Nephron (organoid): ENCODE measurements at regions not wholly inside any gene's neighbourhood (a gene's known extent, or its start where the extent isn't known, plus 50 kb on each side); places are given as distances from the start of the nearest gene placed in this dataset.

Experiments
- H3K27ac Mint-ChIP-seq, 3 experiments: 2 replicates each; pipeline ENCODE4 v1.8.0; 2020; ENCODE audit warnings: mixed read lengths in 3 of 3, mild to moderate bottlenecking in 2 of 3, moderate library complexity in 1 of 3
- H3K27me3 Mint-ChIP-seq: 2 replicates; pipeline ENCODE4 v1.8.0; 2021; ENCODE audit warnings: low read depth, mild to moderate bottlenecking, moderate library complexity, mixed read lengths
- H3K36me3 Mint-ChIP-seq: 2 replicates; pipeline ENCODE4 v1.8.0; 2020; ENCODE audit warnings: low read depth, mixed read lengths
- H3K4me1 Mint-ChIP-seq: 2 replicates; pipeline ENCODE4 v1.8.0; 2020; ENCODE audit warnings: mixed read lengths
- H3K4me3 Mint-ChIP-seq, 3 experiments: 2 replicates each; pipeline ENCODE4 v1.8.0; 2020; ENCODE audit warnings: mild to moderate bottlenecking in 3 of 3, mixed read lengths in 3 of 3, moderate library complexity in 2 of 3
- H3K9me3 Mint-ChIP-seq: 2 replicates; pipeline ENCODE4 v1.8.0; 2020; ENCODE audit warnings: mixed read lengths
- CTCF ChIP-seq, 3 experiments: fragments of 200-600 bp; sonication (generic); IDR thresholded peaks; one replicate each; pipeline ENCODE4 v1.5.0; 2021; ENCODE audit warnings: antibody characterized with exemption in 3 of 3; ENCODE audit not compliant: unreplicated experiment in 3 of 3

- H3K9me3 Mint-ChIP-seq = no peaks in the 10 kb centered on the region
- H3K27me3 Mint-ChIP-seq = no peaks in the 10 kb centered on the region
- H3K4me3 Mint-ChIP-seq = no peak overlapping the region
- peaks cover 18% of the 10 kb centered on the region for H3K4me1 Mint-ChIP-seq
- TF ChIP-seq CTCF (IDR thresholded peaks at IDR 0.05; ENCODE audit: unreplicated experiment in 3 of 3) = no peak
- H3K36me3 Mint-ChIP-seq = no peaks in the 10 kb centered on the region
- no peak overlapping the region for H3K27ac Mint-ChIP-seq
Measured at GRCh38 chr7:18393465-18394118, 102.0 kb upstream of the HDAC9 start.

- Mint-ChIP-seq H3K27ac (no peak overlapping the region), H3K36me3 (no peaks in the 10 kb centered on the region), H3K4me3 (no peak overlapping the region), H3K27me3 (no peaks in the 10 kb centered on the region), H3K9me3 (no peaks in the 10 kb centered on the region), H3K4me1 (no peaks in the 10 kb centered on the region)
- TF ChIP-seq CTCF (IDR thresholded peaks at IDR 0.05; ENCODE audit: unreplicated experiment in 3 of 3) = no peak
Measured at GRCh38 chr7:18395868-18396267, 99.7 kb upstream of the HDAC9 start.

GRCh38 chr7:18396953-18397352, 98.6 kb upstream of the HDAC9 start:
- no peaks in the 10 kb centered on the region for H3K9me3 Mint-ChIP-seq
- H3K27me3 Mint-ChIP-seq = no peaks in the 10 kb centered on the region
- no peak overlapping the region for H3K27ac Mint-ChIP-seq
- no peaks in the 10 kb centered on the region for H3K36me3 Mint-ChIP-seq
- TF ChIP-seq CTCF (IDR thresholded peaks at IDR 0.05; ENCODE audit: unreplicated experiment in 3 of 3) = no peak
- H3K4me1 Mint-ChIP-seq = no peaks in the 10 kb centered on the region
- H3K4me3 Mint-ChIP-seq = no peak overlapping the region

GRCh38 chr7:18399436-18400235, 95.9 kb upstream of the HDAC9 start:
- no peak for TF ChIP-seq CTCF (IDR thresholded peaks at IDR 0.05; ENCODE audit: unreplicated experiment in 3 of 3)
- Mint-ChIP-seq H3K4me1 (no peaks in the 10 kb centered on the region), H3K27ac (no peak overlapping the region), H3K27me3 (no peaks in the 10 kb centered on the region), H3K4me3 (no peak overlapping the region), H3K36me3 (no peaks in the 10 kb centered on the region), H3K9me3 (no peaks in the 10 kb centered on the region)

- Mint-ChIP-seq H3K9me3 (no peaks in the 10 kb centered on the region), H3K27ac (no peak overlapping the region), H3K4me3 (no peak overlapping the region), H3K27me3 (no peaks in the 10 kb centered on the region), H3K36me3 (no peaks in the 10 kb centered on the region), H3K4me1 (no peaks in the 10 kb centered on the region)
- TF ChIP-seq CTCF (IDR thresholded peaks at IDR 0.05; ENCODE audit: unreplicated experiment in 3 of 3) = no peak
Measured at GRCh38 chr7:18400275-18400674, 95.3 kb upstream of the HDAC9 start.

GRCh38 chr7:18400726-18401125, 94.8 kb upstream of the HDAC9 start:
- no peaks in the 10 kb centered on the region for H3K27me3 Mint-ChIP-seq
- no peak overlapping the region for H3K27ac Mint-ChIP-seq
- TF ChIP-seq CTCF (IDR thresholded peaks at IDR 0.05; ENCODE audit: unreplicated experiment in 3 of 3) = no peak
- H3K9me3 Mint-ChIP-seq = no peaks in the 10 kb centered on the region
- no peak overlapping the region for H3K4me3 Mint-ChIP-seq
- no peaks in the 10 kb centered on the region for H3K36me3 Mint-ChIP-seq
- no peaks in the 10 kb centered on the region for H3K4me1 Mint-ChIP-seq
